H1 (cell line): ENCODE measurements at regions not wholly inside any gene's neighbourhood (a gene's known extent, or its start where the extent isn't known, plus 50 kb on each side); places are given as distances from the start of the nearest gene placed in this dataset.

Source experiments
- CTCF ChIA-PET: fragments of 300-600 bp; sonication (Branson Sonifier 250); formaldehyde crosslinking; loops from one replicate; lab custom pipeline; 2021; ENCODE audit not compliant: partially characterized antibody; lab: Charles Lee
- POLR2A ChIA-PET: fragments of 300-600 bp; sonication (Branson Sonifier 250); formaldehyde crosslinking; loops from one replicate; lab custom pipeline; 2021; ENCODE audit warnings: inconsistent platforms; ENCODE audit not compliant: partially characterized antibody; lab: Charles Lee
- DNase-seq, 2 experiments: peaks; one replicate each; pipeline versions ENCODE4 v3.0.0 to v3.0.0-alpha.2; 2010 to 2022; ENCODE audit warnings: low spot score in 2 of 2, low read depth in 1 of 2, mixed read lengths in 1 of 2
- FAIRE-seq: peaks from 2 replicates; lab custom pipeline; 2011; peaks lifted over from hg19 to GRCh38; lab: Jason Lieb, UNC
- H2AFZ ChIP-seq: 2 replicates; pipeline ENCODE4 v1.8.1; 2012; ENCODE audit warnings: low read length, inconsistent platforms
- H2AK5ac ChIP-seq: 2 replicates; pipeline ENCODE4 v1.6.1; 2013; ENCODE audit warnings: low read depth, low read length
- H2BK120ac ChIP-seq: replicated peaks from 2 replicates; pipeline ENCODE3; 2013; ENCODE audit warnings: low read depth, low read length, inconsistent platforms
- H2BK12ac ChIP-seq: 2 replicates; pipeline ENCODE4 v1.6.1; 2013; ENCODE audit warnings: low read depth, low read length
- H2BK15ac ChIP-seq: 2 replicates; pipeline ENCODE4 v1.6.1; 2013; ENCODE audit warnings: low read length
- H2BK20ac ChIP-seq: 2 replicates; pipeline ENCODE4 v1.6.1; 2013; ENCODE audit warnings: low read length
- H2BK5ac ChIP-seq: 2 replicates; pipeline ENCODE4 v1.6.1; 2013; ENCODE audit warnings: low read depth, low read length
- H3K14ac ChIP-seq: 2 replicates; pipeline ENCODE4 v1.6.1; 2013; ENCODE audit warnings: inconsistent platforms; ENCODE audit not compliant: insufficient read length
- H3K18ac ChIP-seq: 2 replicates; pipeline ENCODE4 v1.6.1; 2013; ENCODE audit warnings: low read length; ENCODE audit errors: extremely low read depth
- H3K23ac ChIP-seq: 2 replicates; pipeline ENCODE4 v1.6.1; 2013; ENCODE audit warnings: inconsistent platforms; ENCODE audit not compliant: insufficient read length
- H3K23me2 ChIP-seq: 2 replicates; pipeline ENCODE4 v1.6.1; 2013; ENCODE audit warnings: low read depth, low read length
- H3K27ac ChIP-seq: 2 replicates; pipeline ENCODE4 v1.6.1; 2011; ENCODE audit warnings: low read depth, low read length, inconsistent platforms
- H3K27me3 ChIP-seq, 4 experiments: replicated peaks in 1 of 4; 1 replicate in 1 of 4; 2 replicates in 3 of 4; pipeline versions ENCODE4 v1.6.1 to v1.8.1; 2011 to 2013; ENCODE audit warnings: low read length in 3 of 4, mild to moderate bottlenecking in 3 of 4, inconsistent platforms in 2 of 4, mixed read lengths in 2 of 4, moderate library complexity in 1 of 4; ENCODE audit not compliant: control insufficient read depth in 3 of 4, insufficient read depth in 3 of 4; ENCODE audit errors: extremely low read depth in 1 of 4
- H3K36me3 ChIP-seq, 4 experiments: 2 replicates each; pipeline versions ENCODE4 v1.6.1 to v1.8.1; 2011 to 2013; ENCODE audit warnings: mild to moderate bottlenecking in 4 of 4, low read length in 3 of 4, moderate library complexity in 2 of 4, control low read depth in 1 of 4, inconsistent platforms in 1 of 4; ENCODE audit not compliant: insufficient read depth in 4 of 4, control insufficient read depth in 2 of 4
- H3K4ac ChIP-seq: replicated peaks from 2 replicates; pipeline ENCODE3; 2013; ENCODE audit warnings: low read length, low read depth, mixed read lengths, inconsistent platforms; ENCODE audit not compliant: insufficient read length
- H3K4me1 ChIP-seq, 4 experiments: replicated peaks in 1 of 4; 1 replicate in 1 of 4; 2 replicates in 3 of 4; pipeline versions ENCODE4 v1.6.1 to v1.8.1; 2011 to 2013; ENCODE audit warnings: low read length in 3 of 4, inconsistent platforms in 2 of 4, mixed read lengths in 1 of 4; ENCODE audit not compliant: insufficient read depth in 4 of 4, control insufficient read depth in 3 of 4
- H3K4me2 ChIP-seq, 2 experiments: 2 replicates each; pipeline versions ENCODE4 v1.6.1 to v1.8.1; 2011 to 2013; ENCODE audit warnings: low read depth in 2 of 2, low read length in 2 of 2, control low read depth in 1 of 2, inconsistent platforms in 1 of 2, mild to moderate bottlenecking in 1 of 2; ENCODE audit not compliant: insufficient read depth in 1 of 2
- H3K4me3 ChIP-seq, 4 experiments: fragments of 200-600, 300-600 bp in 1 of 4; sonication (generic), shearing (Covaris generic), sonication (Bioruptor Twin) in 1 of 4; 2 replicates each; pipeline versions ENCODE4 v1.5.1 to v1.8.1; 2011 to 2016; ENCODE audit warnings: low read length in 4 of 4, low read depth in 3 of 4, control low read depth in 2 of 4, inconsistent platforms in 2 of 4, mild to moderate bottlenecking in 2 of 4, mixed read lengths in 1 of 4, moderate library complexity in 1 of 4; ENCODE audit not compliant: insufficient read depth in 2 of 4; ENCODE audit errors: extremely low read depth in 1 of 4
- H3K56ac ChIP-seq: replicated peaks from 2 replicates; pipeline ENCODE3; 2013; ENCODE audit warnings: low read depth, mild to moderate bottlenecking, mixed read lengths, low read length, inconsistent platforms; ENCODE audit not compliant: insufficient read length
- H3K79me1 ChIP-seq: 2 replicates; pipeline ENCODE4 v1.6.1; 2013; ENCODE audit warnings: low read depth, low read length, control low read depth
- H3K79me2 ChIP-seq, 2 experiments: 2 replicates each; pipeline versions ENCODE4 v1.6.1 to v1.8.1; 2012 to 2013; ENCODE audit warnings: low read length in 2 of 2, mild to moderate bottlenecking in 2 of 2, inconsistent platforms in 1 of 2; ENCODE audit not compliant: insufficient read depth in 2 of 2, control insufficient read depth in 1 of 2
- H3K9ac ChIP-seq, 4 experiments: replicated peaks in 1 of 4; 1 replicate in 1 of 4; 2 replicates in 3 of 4; pipeline versions ENCODE4 v1.6.1 to v1.8.1; 2011 to 2013; ENCODE audit warnings: low read depth in 3 of 4, low read length in 3 of 4, control low read depth in 2 of 4, mild to moderate bottlenecking in 2 of 4, moderate library complexity in 2 of 4, inconsistent platforms in 1 of 4; ENCODE audit errors: extremely low read depth in 1 of 4
- H3K9me3 ChIP-seq, 2 experiments: 2 replicates each; pipeline versions ENCODE4 v1.6.1 to v1.8.1; 2012 to 2013; ENCODE audit warnings: mild to moderate bottlenecking in 2 of 2, moderate library complexity in 2 of 2, control low read depth in 1 of 2, inconsistent platforms in 1 of 2, low read depth in 1 of 2, low read length in 1 of 2, mixed read lengths in 1 of 2; ENCODE audit not compliant: insufficient read depth in 2 of 2
- H4K20me1 ChIP-seq, 2 experiments: replicated peaks in 1 of 2; 2 replicates each; pipeline versions ENCODE3 to v1.8.1; 2011 to 2013; ENCODE audit warnings: inconsistent platforms in 2 of 2, low read length in 2 of 2, mild to moderate bottlenecking in 1 of 2; ENCODE audit not compliant: insufficient read depth in 2 of 2, control insufficient read depth in 1 of 2
- H4K5ac ChIP-seq: 2 replicates; pipeline ENCODE4 v1.6.1; 2013; ENCODE audit warnings: low read length, low read depth, mixed read lengths, inconsistent platforms; ENCODE audit not compliant: insufficient read length
- H4K8ac ChIP-seq: 2 replicates; pipeline ENCODE4 v1.8.0; 2013; ENCODE audit warnings: mild to moderate bottlenecking, moderate library complexity, low read length, inconsistent platforms; ENCODE audit not compliant: insufficient read depth; ENCODE audit errors: extremely low read depth
- H4K91ac ChIP-seq: replicated peaks from 2 replicates; pipeline ENCODE3; 2013; ENCODE audit warnings: low read length, mixed read lengths, inconsistent platforms; ENCODE audit not compliant: insufficient read length
- BRCA1 ChIP-seq: IDR thresholded peaks from 2 replicates; pipeline ENCODE4 v1.6.1; 2012; ENCODE audit warnings: low read depth, low read length, improper control_type of control experiment
- FOSL1 ChIP-seq: IDR thresholded peaks from 2 replicates; pipeline ENCODE4 v1.6.1; 2011; ENCODE audit warnings: mild to moderate bottlenecking, low read depth, low read length, moderate library complexity; ENCODE audit not compliant: insufficient read depth
- JUN ChIP-seq: IDR thresholded peaks from 2 replicates; pipeline ENCODE4 v1.6.1; 2011; ENCODE audit warnings: low read depth, mild to moderate bottlenecking, improper control_type of control experiment, low read length
- JUND ChIP-seq: IDR thresholded peaks from 2 replicates; pipeline ENCODE4 v1.6.1; 2011; ENCODE audit warnings: mild to moderate bottlenecking, improper control_type of control experiment, low read length
- USF2 ChIP-seq: IDR thresholded peaks from 2 replicates; pipeline ENCODE4 v1.6.1; 2011; ENCODE audit warnings: low read length, improper control_type of control experiment
- WGBS, 2 experiments: shearing (Covaris generic) in 1 of 2; methylation state at CpG; one replicate each; pipeline versions ENCODE4 v1.1.6 to v1.1.7; 2013 to 2015; ENCODE audit warnings: low lambda C conversion rate in 2 of 2, mixed read lengths in 2 of 2, inconsistent platforms in 1 of 2, low coverage in 1 of 2, missing lambda C conversion rate in 1 of 2; ENCODE audit not compliant: insufficient replicate concordance in 2 of 2, insufficient coverage in 1 of 2, insufficient read length in 1 of 2; ENCODE audit errors: extremely low coverage in 1 of 2, missing lambda C conversion rate in 1 of 2; 5-methylcytosine and 5-hydroxymethylcytosine counted together

GRCh38 chr16:9489835-9490467 lies 398.5 kb downstream of the HAPSTR1 start:
- H4K8ac ChIP-seq = no peak overlapping the region
- H2AK5ac ChIP-seq = no peak overlapping the region
- no peaks in the 10 kb centered on the region for H3K36me3 ChIP-seq
- H4K91ac ChIP-seq = no peak overlapping the region
- no peak overlapping the region for H3K56ac ChIP-seq
- DNase-seq = no peak
- WGBS, 2 experiments = 84% methylated on average over 10 of the region's 10 CpGs; no CpG with 5 or more reads in 1 of the 2 experiments
- H2BK12ac ChIP-seq = no peak overlapping the region
- no peak overlapping the region for H3K4me3 ChIP-seq
- no peak overlapping the region for H2BK20ac ChIP-seq
- no peaks in the 10 kb centered on the region for H3K27me3 ChIP-seq
- CTCF ChIA-PET = interaction anchor here (1.0 to 1.3 kb wide), 2 partner anchors 12 to 197 kb away, joined by 3 read pairs; no protein-coding TSS in a partner anchor
- H3K79me2 ChIP-seq = no peaks in the 10 kb centered on the region
- no peaks in the 10 kb centered on the region for H3K79me1 ChIP-seq
- H3K4ac ChIP-seq = no peak overlapping the region
- H3K14ac ChIP-seq = no peak overlapping the region
- no peak overlapping the region for H4K5ac ChIP-seq
- POLR2A ChIA-PET = interaction anchor here (0.6 kb wide), 1 partner anchor 854 kb away, joined by 3 read pairs; no protein-coding TSS in a partner anchor
- H2BK120ac ChIP-seq = no peak overlapping the region
- TF ChIP-seq JUND (no peak), BRCA1 (no peak), FOSL1 (no peak), JUN (no peak), USF2 (no peak)
- H2BK5ac ChIP-seq = no peak overlapping the region
- FAIRE-seq = no peak
- H2AFZ ChIP-seq = no peak overlapping the region
- no peak overlapping the region for H3K4me2 ChIP-seq
- no peaks in the 10 kb centered on the region for H3K4me1 ChIP-seq
- no peaks in the 10 kb centered on the region for H3K9me3 ChIP-seq
- no peaks in the 10 kb centered on the region for H4K20me1 ChIP-seq
- H3K9ac ChIP-seq = no peak overlapping the region
- no peak overlapping the region for H3K18ac ChIP-seq
- H3K23ac ChIP-seq = no peak overlapping the region
- H3K23me2 ChIP-seq = no peaks in the 10 kb centered on the region
- no peak overlapping the region for H2BK15ac ChIP-seq
- H3K27ac ChIP-seq = no peak overlapping the region
